Ovary (tissue), 7 donors: ENCODE measurements at regions not wholly inside any gene's neighbourhood (a gene's known extent, or its start where the extent isn't known, plus 50 kb on each side); places are given as distances from the start of the nearest gene placed in this dataset.

Source experiments
- DNase-seq, 5 donors: peaks; one replicate each; pipeline ENCODE4 v3.0.0-alpha.2; 2019 to 2020
- H3K27ac ChIP-seq, 2 donors: fragments of 200-600 bp; one replicate each; pipeline versions ENCODE4 v1.5.1 to v1.8.0; 2019 to 2022
- H3K27me3 ChIP-seq: fragments of 200-600 bp; one replicate; pipeline ENCODE4 v1.8.0; 2022
- H3K36me3 ChIP-seq: fragments of 200-600 bp; sonication (generic); one replicate; pipeline ENCODE4 v1.5.1; 2019
- H3K4me1 ChIP-seq: one replicate; pipeline ENCODE4 v1.8.1; 2013; ENCODE audit warnings: mild to moderate bottlenecking, moderate library complexity; ENCODE audit not compliant: insufficient read depth
- H3K4me3 ChIP-seq: fragments of 200-600 bp; sonication (generic); one replicate; pipeline ENCODE4 v1.5.1; 2017
- H3K9me3 ChIP-seq, 2 donors: fragments of 200-600 bp in 1 of 2; sonication (generic) in 1 of 2; one replicate each; pipeline versions ENCODE4 v1.5.1 to v1.8.1; 2013 to 2019; ENCODE audit warnings: mild to moderate bottlenecking in 1 of 2, moderate library complexity in 1 of 2
- EP300 ChIP-seq: sonication (generic); formaldehyde crosslinking; IDR thresholded peaks from one replicate; pipeline ENCODE4 v1.6.1; 2017; ENCODE audit warnings: antibody characterized with exemption
- POLR2A ChIP-seq: fragments of 450-650 bp; IDR thresholded peaks from one replicate; pipeline ENCODE4 v1.6.1; 2017; ENCODE audit warnings: antibody characterized with exemption, mild to moderate bottlenecking, moderate library complexity
- WGBS, 3 donors: extraction: QIAGEN DNeasy Blood & Tissue Kit in 1 of 3; methylation state at CpG; one replicate each; pipeline versions ENCODE4 v1.1.5 to v1.1.7; 2013 to 2017; 5-methylcytosine and 5-hydroxymethylcytosine counted together
- intact Hi-C, 4 donors: fragments of 100-400 bp; cut with DNase I; formaldehyde crosslinking; loops; one replicate each; pipeline versions ENCODE4 v1.11.0 to v1.15.1; 2022 to 2023
- TF ChIP-seq, protein P1 (sequence below), 3 donors: fragments of 450-650 bp in 2 of 3; fragments of 200-600 bp in 1 of 3; IDR thresholded peaks; one replicate each; pipeline versions ENCODE4 v1.5.1 to v1.8.0; 2016 to 2022; ENCODE audit warnings: antibody characterized with exemption in 3 of 3, mild to moderate bottlenecking in 1 of 3
- donor health status: DM: no; HTN: no; CAD: no; lungs with moderate emphysema.
- donor health status: DM: no; HTN: no; CAD: no.
- donor health status: Bipolar disorder and iron deficiency.
- donor health status: DM: no; HTN: no; CAD: no.
- donor health status: DM: yes; HTN: yes; CAD: no.

- intact Hi-C loops, result no loop called here
- Histone ChIP-seq H3K4me1 (no peaks in the 10 kb centered on the region), H3K4me3 (no peak overlapping the region), H3K27ac (no peak overlapping the region), H3K9me3 (no peaks in the 10 kb centered on the region), H3K36me3 (no peaks in the 10 kb centered on the region), H3K27me3 (no peaks in the 10 kb centered on the region)
- 83 to 87% (median 85%) methylated on average over 13 of the region's 13 CpGs for WGBS, 3 donors
- TF ChIP-seq, protein P1, sequence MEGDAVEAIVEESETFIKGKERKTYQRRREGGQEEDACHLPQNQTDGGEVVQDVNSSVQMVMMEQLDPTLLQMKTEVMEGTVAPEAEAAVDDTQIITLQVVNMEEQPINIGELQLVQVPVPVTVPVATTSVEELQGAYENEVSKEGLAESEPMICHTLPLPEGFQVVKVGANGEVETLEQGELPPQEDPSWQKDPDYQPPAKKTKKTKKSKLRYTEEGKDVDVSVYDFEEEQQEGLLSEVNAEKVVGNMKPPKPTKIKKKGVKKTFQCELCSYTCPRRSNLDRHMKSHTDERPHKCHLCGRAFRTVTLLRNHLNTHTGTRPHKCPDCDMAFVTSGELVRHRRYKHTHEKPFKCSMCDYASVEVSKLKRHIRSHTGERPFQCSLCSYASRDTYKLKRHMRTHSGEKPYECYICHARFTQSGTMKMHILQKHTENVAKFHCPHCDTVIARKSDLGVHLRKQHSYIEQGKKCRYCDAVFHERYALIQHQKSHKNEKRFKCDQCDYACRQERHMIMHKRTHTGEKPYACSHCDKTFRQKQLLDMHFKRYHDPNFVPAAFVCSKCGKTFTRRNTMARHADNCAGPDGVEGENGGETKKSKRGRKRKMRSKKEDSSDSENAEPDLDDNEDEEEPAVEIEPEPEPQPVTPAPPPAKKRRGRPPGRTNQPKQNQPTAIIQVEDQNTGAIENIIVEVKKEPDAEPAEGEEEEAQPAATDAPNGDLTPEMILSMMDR (IDR thresholded peaks at IDR 0.05), result no peak
- TF ChIP-seq POLR2A, result no peak
- TF ChIP-seq EP300, result no peak
- DNase-seq, result no peak
These were observed 116.3 kb upstream of the AFDN start for GRCh38 chr6:167710363-167710920.

- 94 to 97% (median 96%) methylated on average over 8 of the region's 8 CpGs for WGBS, 3 donors
- no peak for DNase-seq
- H3K27ac ChIP-seq, result no peak overlapping the region
- H3K27me3 ChIP-seq, result no peaks in the 10 kb centered on the region
- intact Hi-C loops, result no loop called here
- no peak overlapping the region for H3K4me3 ChIP-seq
- no peaks in the 10 kb centered on the region for H3K36me3 ChIP-seq
- no peaks in the 10 kb centered on the region for H3K9me3 ChIP-seq
- TF ChIP-seq EP300, result no peak
- TF ChIP-seq POLR2A, result no peak
- TF ChIP-seq, protein P1 (IDR thresholded peaks at IDR 0.05), result no peak
- no peaks in the 10 kb centered on the region for H3K4me1 ChIP-seq
These were observed 115.5 kb upstream of the AFDN start for GRCh38 chr6:167711211-167711610.

GRCh38 chr6:167711768-167712730 is 114.7 kb upstream of the AFDN start:
- Histone ChIP-seq H3K4me3 (no peak overlapping the region), H3K36me3 (no peaks in the 10 kb centered on the region), H3K27me3 (no peaks in the 10 kb centered on the region), H3K9me3 (no peaks in the 10 kb centered on the region), H3K4me1 (no peaks in the 10 kb centered on the region), H3K27ac (no peak overlapping the region)
- intact Hi-C loops, result no loop called here
- 81 to 91% (median 90%) methylated on average over 18 to 19 of the region's 19 CpGs for WGBS, 3 donors
- no peak for TF ChIP-seq POLR2A
- TF ChIP-seq, protein P1 (IDR thresholded peaks at IDR 0.05), result no peak
- TF ChIP-seq EP300, result no peak
- no peak for DNase-seq

- intact Hi-C loops, result no loop called here
- H3K36me3 ChIP-seq, result no peaks in the 10 kb centered on the region
- no peak overlapping the region for H3K4me3 ChIP-seq
- TF ChIP-seq, protein P1 (IDR thresholded peaks at IDR 0.05), result no peak
- TF ChIP-seq POLR2A (no peak), EP300 (no peak)
- H3K4me1 ChIP-seq, result no peaks in the 10 kb centered on the region
- H3K9me3 ChIP-seq, result no peaks in the 10 kb centered on the region
- H3K27me3 ChIP-seq, result no peaks in the 10 kb centered on the region
- no peak overlapping the region for H3K27ac ChIP-seq
- WGBS, 3 donors, result 93 to 94% (median 94%) methylated on average over 18 of the region's 18 CpGs
- DNase-seq, result no peak
These were observed 113.8 kb upstream of the AFDN start for GRCh38 chr6:167712731-167713475.
